Prostate gland (tissue), 2 donors: ENCODE measurements at regions not wholly inside any gene's neighbourhood (a gene's known extent, or its start where the extent isn't known, plus 50 kb on each side); places are given as distances from the start of the nearest gene placed in this dataset.

Experiments
- DNase-seq: peaks from one replicate; pipeline ENCODE4 v3.0.0-alpha.2; 2019; ENCODE audit warnings: low spot score
- H3K27ac ChIP-seq, 2 donors: fragments of 200-600 bp; sonication (generic); 2 replicates each; pipeline ENCODE4 v1.5.1; 2017 to 2019
- H3K27me3 ChIP-seq: fragments of 200-600 bp; sonication (generic); replicated peaks from 2 replicates; pipeline ENCODE4 v1.5.1; 2019; ENCODE audit not compliant: insufficient read depth
- H3K36me3 ChIP-seq, 2 donors: fragments of 200-600 bp; sonication (generic); 1 replicate in 1 of 2; 2 replicates in 1 of 2; pipeline versions ENCODE4 v1.5.1 to v1.8.1; 2017 to 2019
- H3K4me1 ChIP-seq: fragments of 200-600 bp; sonication (generic); replicated peaks from 2 replicates; pipeline ENCODE4 v1.5.1; 2019
- H3K4me3 ChIP-seq, 2 donors: fragments of 200-600 bp; sonication (generic); 2 replicates each; pipeline ENCODE4 v1.5.1; 2017 to 2019
- H3K9me3 ChIP-seq: fragments of 200-600 bp; sonication (generic); 2 replicates; pipeline ENCODE4 v1.5.1; 2017
- CTCF ChIP-seq, 4 experiments: fragments of 200-600 bp in 2 of 4; fragments of 450-650 bp in 2 of 4; sonication (generic) in 2 of 4; IDR thresholded peaks; 1 replicate in 3 of 4; 2 replicates in 1 of 4; pipeline ENCODE4 v1.5.1; 2016 to 2019; ENCODE audit warnings: antibody characterized with exemption in 4 of 4, mild to moderate bottlenecking in 2 of 4, moderate library complexity in 2 of 4
- POLR2A ChIP-seq: fragments of 450-650 bp; IDR thresholded peaks from one replicate; pipeline ENCODE4 v1.6.1; 2016; ENCODE audit warnings: antibody characterized with exemption, mild to moderate bottlenecking
- POLR2AphosphoS5 ChIP-seq: sonication (generic); formaldehyde crosslinking; IDR thresholded peaks from one replicate; pipeline ENCODE4 v1.6.1; 2017; ENCODE audit warnings: antibody characterized with exemption
- WGBS: methylation state at CpG from one replicate; pipeline ENCODE4 v1.1.5; 2018; 5-methylcytosine and 5-hydroxymethylcytosine counted together
- intact Hi-C: fragments of 100-400 bp; cut with DNase I; formaldehyde crosslinking; loops from one replicate; pipeline ENCODE4 v1.14.2; 2022

GRCh38 chr13:106344342-106344741 lies 191.1 kb downstream of the EFNB2 start:
- WGBS = 36% methylated on average over 2 of the region's 2 CpGs
- no peak overlapping the region for H3K4me3 ChIP-seq
- TF ChIP-seq POLR2A = no peak
- no peak for TF ChIP-seq POLR2AphosphoS5
- TF ChIP-seq CTCF (IDR thresholded peaks at IDR 0.05) = no peak
- no peak overlapping the region for H3K27ac ChIP-seq
- intact Hi-C loops = no loop called here
- no peaks in the 10 kb centered on the region for H3K27me3 ChIP-seq
- no peaks in the 10 kb centered on the region for H3K36me3 ChIP-seq
- DNase-seq = no peak
- no peaks in the 10 kb centered on the region for H3K9me3 ChIP-seq
- no peaks in the 10 kb centered on the region for H3K4me1 ChIP-seq

GRCh38 chr13:106343836-106344235 lies 191.6 kb downstream of the EFNB2 start:
- TF ChIP-seq POLR2AphosphoS5 (no peak), POLR2A (no peak), CTCF (IDR thresholded peaks at IDR 0.05) (no peak)
- 40% methylated on average over 3 of the region's 3 CpGs for WGBS
- H3K36me3 ChIP-seq = no peaks in the 10 kb centered on the region
- H3K4me1 ChIP-seq = no peaks in the 10 kb centered on the region
- H3K27me3 ChIP-seq = no peaks in the 10 kb centered on the region
- no peaks in the 10 kb centered on the region for H3K9me3 ChIP-seq
- no peak for DNase-seq
- intact Hi-C loops = no loop called here
- no peak overlapping the region for H3K27ac ChIP-seq
- H3K4me3 ChIP-seq = no peak overlapping the region

GRCh38 chr13:106340249-106340648 lies 195.2 kb downstream of the EFNB2 start:
- no peaks in the 10 kb centered on the region for H3K9me3 ChIP-seq
- H3K4me3 ChIP-seq = no peak overlapping the region
- no peaks in the 10 kb centered on the region for H3K4me1 ChIP-seq
- H3K27ac ChIP-seq = no peak overlapping the region
- intact Hi-C loops = no loop called here
- TF ChIP-seq POLR2AphosphoS5 = no peak
- TF ChIP-seq POLR2A = no peak
- no peak for TF ChIP-seq CTCF (IDR thresholded peaks at IDR 0.05)
- no peaks in the 10 kb centered on the region for H3K27me3 ChIP-seq
- 89% methylated on average over 2 of the region's 2 CpGs for WGBS
- H3K36me3 ChIP-seq = no peaks in the 10 kb centered on the region
- DNase-seq = no peak

- WGBS = 75% methylated on average over 7 of the region's 7 CpGs
- TF ChIP-seq POLR2AphosphoS5 = no peak
- no peaks in the 10 kb centered on the region for H3K4me1 ChIP-seq
- H3K9me3 ChIP-seq = no peaks in the 10 kb centered on the region
- H3K36me3 ChIP-seq = no peaks in the 10 kb centered on the region
- no peak overlapping the region for H3K4me3 ChIP-seq
- H3K27ac ChIP-seq = no peak overlapping the region
- no peaks in the 10 kb centered on the region for H3K27me3 ChIP-seq
- intact Hi-C loops = no loop called here
- DNase-seq = no peak
These were observed 198.2 kb downstream of the EFNB2 start for GRCh38 chr13:106337096-106337850.

GRCh38 chr13:106336668-106337067 lies 198.8 kb downstream of the EFNB2 start:
- H3K4me1 ChIP-seq = no peaks in the 10 kb centered on the region
- H3K4me3 ChIP-seq = no peak overlapping the region
- no peak for DNase-seq
- no peak overlapping the region for H3K27ac ChIP-seq
- 57% methylated on average over 7 of the region's 7 CpGs for WGBS
- H3K9me3 ChIP-seq = no peaks in the 10 kb centered on the region
- intact Hi-C loops = no loop called here
- no peaks in the 10 kb centered on the region for H3K27me3 ChIP-seq
- H3K36me3 ChIP-seq = no peaks in the 10 kb centered on the region
- no peak for TF ChIP-seq CTCF (IDR thresholded peaks at IDR 0.05)
- no peak for TF ChIP-seq POLR2A
- no peak for TF ChIP-seq POLR2AphosphoS5
